Endothelial cell of umbilical vein (primary cell): ENCODE measurements at regions not wholly inside any gene's neighbourhood (a gene's known extent, or its start where the extent isn't known, plus 50 kb on each side); places are given as distances from the start of the nearest gene placed in this dataset.

Source experiments
- BruUV-seq: library from RNA; stranded (reverse); fragments of 400-500 nt; replicated peaks from 2 replicates; lab custom pipeline; 2021; lab: Mats Ljungman, UMichigan
- CTCF ChIA-PET: fragments of 300-600, 350-600 bp; sonication (Branson Sonifier 250); formaldehyde crosslinking; loops from one replicate; lab custom pipeline; 2021; ENCODE audit warnings: antibody characterized with exemption, inconsistent platforms; lab: Charles Lee
- POLR2A ChIA-PET: fragments of 300-600, 350-600 bp; sonication (Branson Sonifier 250); formaldehyde crosslinking; loops from one replicate; lab custom pipeline; 2021; ENCODE audit warnings: antibody characterized with exemption, inconsistent platforms; lab: Charles Lee
- DNase-seq: peaks from one replicate; pipeline ENCODE4 v3.0.0-alpha.2; 2011; ENCODE audit warnings: low read depth, low spot score
- FAIRE-seq: peaks from 2 replicates; lab custom pipeline; 2011; peaks lifted over from hg19 to GRCh38; lab: Jason Lieb, UNC
- H2AFZ ChIP-seq: 2 replicates; pipeline ENCODE4 v1.6.0; 2012; ENCODE audit warnings: low read depth, low read length, control low read depth, inconsistent platforms
- H3K27ac ChIP-seq: 2 replicates; pipeline ENCODE4 v1.5.1; 2011; ENCODE audit warnings: low read depth, mild to moderate bottlenecking, control low read depth, low read length, moderate library complexity; ENCODE audit not compliant: insufficient read depth
- H3K27me3 ChIP-seq, 2 experiments: 2 replicates each; pipeline versions ENCODE4 v1.6.0 to v1.6.1; 2011; ENCODE audit warnings: low read length in 2 of 2, mixed read lengths in 1 of 2; ENCODE audit not compliant: control insufficient read depth in 2 of 2, insufficient read depth in 2 of 2
- H3K36me3 ChIP-seq, 2 experiments: 2 replicates in 1 of 2; 3 replicates in 1 of 2; pipeline ENCODE4 v1.5.1; 2011; ENCODE audit warnings: low read length in 2 of 2, mild to moderate bottlenecking in 1 of 2, moderate library complexity in 1 of 2; ENCODE audit not compliant: control insufficient read depth in 2 of 2, insufficient read depth in 2 of 2; ENCODE audit errors: extremely low read depth in 1 of 2
- H3K4me1 ChIP-seq: 3 replicates; pipeline ENCODE4 v1.5.1; 2011; ENCODE audit warnings: mild to moderate bottlenecking, low read length; ENCODE audit not compliant: control insufficient read depth, insufficient read depth; ENCODE audit errors: extremely low read depth
- H3K4me2 ChIP-seq: 2 replicates; pipeline ENCODE4 v1.6.1; 2011; ENCODE audit warnings: low read length, control low read depth, mixed read lengths; ENCODE audit not compliant: insufficient read depth
- H3K4me3 ChIP-seq, 3 experiments: fragments of 200-600 bp in 1 of 3; sonication (generic), shearing (Covaris generic) in 1 of 3; replicated peaks in 1 of 3; 2 replicates each; pipeline ENCODE4 v1.5.1; 2011 to 2016; ENCODE audit warnings: control low read depth in 3 of 3, low read length in 3 of 3, mild to moderate bottlenecking in 2 of 3, inconsistent platforms in 1 of 3, low read depth in 1 of 3, moderate library complexity in 1 of 3; ENCODE audit not compliant: insufficient read depth in 1 of 3
- H3K79me2 ChIP-seq: 2 replicates; pipeline ENCODE4 v1.6.0; 2012; ENCODE audit warnings: low read length, inconsistent platforms; ENCODE audit not compliant: control insufficient read depth, insufficient read depth
- H3K9ac ChIP-seq: replicated peaks from 2 replicates; pipeline ENCODE3; 2011; ENCODE audit warnings: low read length, control low read depth; ENCODE audit not compliant: insufficient read depth; ENCODE audit errors: extremely low read depth
- H3K9me1 ChIP-seq: replicated peaks from 3 replicates; pipeline ENCODE4 v1.6.0; 2011; ENCODE audit warnings: mild to moderate bottlenecking, low read length; ENCODE audit not compliant: control insufficient read depth, insufficient read depth; ENCODE audit errors: extremely low read depth
- H3K9me3 ChIP-seq: replicated peaks from 2 replicates; pipeline ENCODE4 v1.5.1; 2012; ENCODE audit warnings: low read length, inconsistent platforms; ENCODE audit not compliant: control insufficient read depth, insufficient read depth
- H4K20me1 ChIP-seq: replicated peaks from 2 replicates; pipeline ENCODE3; 2011; ENCODE audit warnings: mild to moderate bottlenecking, low read length; ENCODE audit not compliant: control insufficient read depth, insufficient read depth; ENCODE audit errors: extremely low read depth
- EZH2 ChIP-seq: IDR thresholded peaks from 2 replicates; pipeline ENCODE4 v1.6.1; 2012; ENCODE audit warnings: borderline replicate concordance, low read depth, mild to moderate bottlenecking, moderate library complexity, low read length, inconsistent platforms; ENCODE audit not compliant: severe bottlenecking
- FOS ChIP-seq: IDR thresholded peaks from 2 replicates; pipeline ENCODE4 v1.6.1; 2011; ENCODE audit warnings: mild to moderate bottlenecking, low read length, moderate library complexity, borderline replicate concordance; ENCODE audit not compliant: insufficient read depth
- GATA2 ChIP-seq: IDR thresholded peaks from 2 replicates; pipeline ENCODE4 v1.7.0; 2011; ENCODE audit warnings: low read depth, mild to moderate bottlenecking, moderate library complexity, mixed read lengths, low read length; ENCODE audit not compliant: insufficient read length, insufficient read depth
- JUN ChIP-seq: IDR thresholded peaks from 2 replicates; pipeline ENCODE4 v1.6.1; 2011; ENCODE audit warnings: borderline replicate concordance, low read depth; ENCODE audit not compliant: insufficient read length, insufficient read depth
- MYC ChIP-seq: IDR thresholded peaks from one replicate; pipeline ENCODE4 v1.6.1; 2011; ENCODE audit warnings: mild to moderate bottlenecking, low read depth, low read length
- POLR2A ChIP-seq: IDR thresholded peaks from 2 replicates; pipeline ENCODE4 v1.6.1; 2012; ENCODE audit warnings: low read depth, mild to moderate bottlenecking, control low read depth, low read length
- POLR2AphosphoS5 ChIP-seq: IDR thresholded peaks from 2 replicates; pipeline ENCODE4 v1.6.1; 2012; ENCODE audit warnings: low read depth, mild to moderate bottlenecking, control low read depth, low read length, moderate library complexity; ENCODE audit not compliant: insufficient read depth
- dilution Hi-C: fragments of 300-500 bp; cut with MboI; formaldehyde crosslinking; loops from one replicate; pipeline ENCODE4 v1.15.0; 2019; ENCODE audit warnings: low sequenced_read_pairs; ENCODE audit not compliant: extremely low pct_ligation_motif_present
- intact Hi-C: fragments of 100-400 bp; cut with micrococcal nuclease; formaldehyde crosslinking; loops from one replicate; pipeline ENCODE4 v1.10.0; 2022
- TF ChIP-seq, protein P1 (sequence below): IDR thresholded peaks from 2 replicates; pipeline ENCODE4 v1.6.1; 2011; ENCODE audit not compliant: insufficient read depth, insufficient read length
- TF ChIP-seq, protein P2 (sequence below), 2 donors: IDR thresholded peaks; 1 replicate in 1 of 2; 2 replicates in 1 of 2; pipeline ENCODE4 v1.5.1; 2011; ENCODE audit warnings: low read length in 2 of 2, mild to moderate bottlenecking in 2 of 2, moderate library complexity in 2 of 2, control low read depth in 1 of 2, inconsistent platforms in 1 of 2, low read depth in 1 of 2; ENCODE audit not compliant: insufficient read depth in 1 of 2; ENCODE audit errors: extremely low read depth in 1 of 2

DNA sequence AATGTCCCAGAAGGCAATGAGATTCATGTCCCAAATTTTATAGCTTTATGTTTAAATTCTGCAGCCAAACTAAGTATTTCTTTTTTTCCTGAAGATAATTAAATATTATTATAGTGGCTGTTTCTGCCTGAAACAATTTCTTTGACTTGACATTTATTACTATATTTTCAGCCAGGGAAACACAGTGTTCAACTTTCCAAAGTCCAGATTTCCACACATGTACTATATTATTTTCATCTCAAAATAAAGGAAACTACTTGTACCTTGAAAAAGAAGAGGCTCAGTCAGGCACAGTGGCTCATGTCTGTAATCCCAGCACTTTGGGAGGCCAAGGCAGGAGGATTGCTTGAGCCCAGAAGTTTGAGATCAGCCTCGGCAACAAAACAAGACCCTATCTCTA is 77.8 kb upstream of the BTG1 start:
- intact Hi-C loops = no loop called here
- no peak overlapping the region for H3K9ac ChIP-seq
- no peak overlapping the region for H3K4me2 ChIP-seq
- H3K4me1 ChIP-seq = no peaks in the 10 kb centered on the region
- no peaks in the 10 kb centered on the region for H4K20me1 ChIP-seq
- H3K4me3 ChIP-seq = no peak overlapping the region
- H2AFZ ChIP-seq = no peak overlapping the region
- TF ChIP-seq MYC = no peak
- no peak for TF ChIP-seq EZH2
- TF ChIP-seq, protein P1, sequence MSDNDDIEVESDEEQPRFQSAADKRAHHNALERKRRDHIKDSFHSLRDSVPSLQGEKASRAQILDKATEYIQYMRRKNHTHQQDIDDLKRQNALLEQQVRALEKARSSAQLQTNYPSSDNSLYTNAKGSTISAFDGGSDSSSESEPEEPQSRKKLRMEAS = no peak
- CTCF ChIA-PET = interaction anchor here (0.9 to 1.6 kb wide), 2 partner anchors 13 to 21 kb away, joined by 4 read pairs; no protein-coding TSS in a partner anchor
- H3K9me1 ChIP-seq = no peaks in the 10 kb centered on the region
- H3K9me3 ChIP-seq = no peaks in the 10 kb centered on the region
- H3K27ac ChIP-seq = no peak overlapping the region
- H3K79me2 ChIP-seq = no peaks in the 10 kb centered on the region
- BruUV-seq = no TSS peak
- dilution Hi-C loops = no loop called here
- H3K27me3 ChIP-seq = no peaks in the 10 kb centered on the region
- H3K36me3 ChIP-seq = no peaks in the 10 kb centered on the region
- DNase-seq = no peak
- POLR2A ChIA-PET = no interaction called here
- no peak for FAIRE-seq

DNA sequence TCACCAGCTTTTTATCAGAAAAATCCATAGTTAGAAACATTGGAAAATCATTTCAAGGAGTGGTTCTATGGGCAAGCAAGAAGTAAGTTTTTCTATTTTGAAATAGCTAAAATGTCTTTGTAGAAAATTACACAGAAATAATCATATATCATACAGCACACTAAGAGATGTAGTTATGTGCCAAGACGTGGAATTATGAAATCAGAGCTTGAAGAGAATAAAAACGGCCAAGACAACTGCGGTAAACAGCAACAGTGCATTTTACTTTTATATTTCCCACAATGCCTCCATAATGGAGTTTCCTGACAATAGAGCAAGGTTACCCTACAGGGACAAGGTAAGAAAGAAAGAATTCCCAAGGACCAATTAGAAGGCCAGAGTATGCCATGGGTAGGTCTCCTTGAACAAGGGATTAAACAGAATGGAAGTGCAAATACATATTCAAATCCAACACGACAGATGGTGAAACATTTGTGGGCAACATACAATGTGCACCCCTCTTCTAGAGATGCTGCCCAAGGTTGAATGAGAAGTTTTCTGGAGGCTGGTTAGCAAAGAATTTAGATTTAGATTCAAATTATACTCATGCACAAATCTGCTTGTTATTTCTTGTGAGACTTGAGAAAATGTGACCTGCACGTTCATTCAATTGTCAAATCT is 76.1 kb upstream of the BTG1 start:
- H3K36me3 ChIP-seq = no peaks in the 10 kb centered on the region
- no peaks in the 10 kb centered on the region for H3K9me3 ChIP-seq
- no peaks in the 10 kb centered on the region for H3K4me1 ChIP-seq
- CTCF ChIA-PET = interaction anchor here (1.2 kb wide), 1 partner anchor 13 kb away, joined by 3 read pairs; no protein-coding TSS in a partner anchor
- no peak overlapping the region for H3K9ac ChIP-seq
- H3K27me3 ChIP-seq = no peaks in the 10 kb centered on the region
- H3K27ac ChIP-seq = no peak overlapping the region
- no peaks in the 10 kb centered on the region for H4K20me1 ChIP-seq
- TF ChIP-seq FOS (no peak), EZH2 (no peak), JUN (no peak), GATA2 (no peak), MYC (no peak), POLR2AphosphoS5 (no peak), POLR2A (no peak)
- TF ChIP-seq, protein P2, sequence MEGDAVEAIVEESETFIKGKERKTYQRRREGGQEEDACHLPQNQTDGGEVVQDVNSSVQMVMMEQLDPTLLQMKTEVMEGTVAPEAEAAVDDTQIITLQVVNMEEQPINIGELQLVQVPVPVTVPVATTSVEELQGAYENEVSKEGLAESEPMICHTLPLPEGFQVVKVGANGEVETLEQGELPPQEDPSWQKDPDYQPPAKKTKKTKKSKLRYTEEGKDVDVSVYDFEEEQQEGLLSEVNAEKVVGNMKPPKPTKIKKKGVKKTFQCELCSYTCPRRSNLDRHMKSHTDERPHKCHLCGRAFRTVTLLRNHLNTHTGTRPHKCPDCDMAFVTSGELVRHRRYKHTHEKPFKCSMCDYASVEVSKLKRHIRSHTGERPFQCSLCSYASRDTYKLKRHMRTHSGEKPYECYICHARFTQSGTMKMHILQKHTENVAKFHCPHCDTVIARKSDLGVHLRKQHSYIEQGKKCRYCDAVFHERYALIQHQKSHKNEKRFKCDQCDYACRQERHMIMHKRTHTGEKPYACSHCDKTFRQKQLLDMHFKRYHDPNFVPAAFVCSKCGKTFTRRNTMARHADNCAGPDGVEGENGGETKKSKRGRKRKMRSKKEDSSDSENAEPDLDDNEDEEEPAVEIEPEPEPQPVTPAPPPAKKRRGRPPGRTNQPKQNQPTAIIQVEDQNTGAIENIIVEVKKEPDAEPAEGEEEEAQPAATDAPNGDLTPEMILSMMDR (IDR thresholded peaks at IDR 0.05; ENCODE audit: extremely low read depth in 1 of 2, insufficient read depth in 1 of 2, low read depth in 1 of 2, low read length in 2 of 2) = no peak
- TF ChIP-seq, protein P1 = no peak
- POLR2A ChIA-PET = no interaction called here
- H3K4me2 ChIP-seq = no peak overlapping the region
- intact Hi-C loops = no loop called here
- dilution Hi-C loops = no loop called here
- no peak for FAIRE-seq
- H2AFZ ChIP-seq = no peak overlapping the region
- DNase-seq = no peak
- BruUV-seq = no TSS peak
- H3K4me3 ChIP-seq = no peak overlapping the region
- H3K9me1 ChIP-seq = no peaks in the 10 kb centered on the region
- no peaks in the 10 kb centered on the region for H3K79me2 ChIP-seq
